DOHH2 (cell line): ENCODE measurements at regions not wholly inside any gene's neighbourhood (a gene's known extent, or its start where the extent isn't known, plus 50 kb on each side); places are given as distances from the start of the nearest gene placed in this dataset.

Experiments used
- H3F3A ChIP-seq: fragments of 200-600 bp; sonication (generic), shearing (Covaris generic); 2 replicates; pipeline ENCODE4 v1.6.0; 2016; ENCODE audit warnings: antibody characterized with exemption, mild to moderate bottlenecking; ENCODE audit not compliant: control insufficient read depth, insufficient read depth
- H3K27ac ChIP-seq: fragments of 200-600 bp; sonication (generic); 2 replicates; pipeline ENCODE4 v1.5.1; 2014; ENCODE audit warnings: low read depth, mild to moderate bottlenecking, low read length, moderate library complexity
- H3K27me3 ChIP-seq: fragments of 200-600 bp; sonication (generic); 2 replicates; pipeline ENCODE4 v1.6.1; 2014; ENCODE audit warnings: mild to moderate bottlenecking, low read length, mixed read lengths; ENCODE audit not compliant: control insufficient read depth
- H3K36me3 ChIP-seq: fragments of 200-600 bp; sonication (generic); 2 replicates; pipeline ENCODE4 v1.6.1; 2014; ENCODE audit warnings: mild to moderate bottlenecking, low read length, moderate library complexity, mixed read lengths; ENCODE audit not compliant: control insufficient read depth
- H3K4me1 ChIP-seq: fragments of 200-600 bp; sonication (generic); 2 replicates; pipeline ENCODE4 v1.6.1; 2014; ENCODE audit warnings: mild to moderate bottlenecking, low read length, mixed read lengths; ENCODE audit not compliant: control insufficient read depth
- H3K4me2 ChIP-seq: fragments of 200-600 bp; sonication (generic); 2 replicates; pipeline ENCODE4 v1.6.0; 2014; ENCODE audit warnings: mild to moderate bottlenecking, low read length, moderate library complexity
- H3K4me3 ChIP-seq: fragments of 200-600 bp; sonication (generic); 2 replicates; pipeline ENCODE4 v1.5.1; 2014; ENCODE audit warnings: mild to moderate bottlenecking, low read length, mixed read lengths
- H3K79me2 ChIP-seq: fragments of 200-600 bp; sonication (generic); 2 replicates; pipeline ENCODE4 v1.6.1; 2014; ENCODE audit warnings: mild to moderate bottlenecking, low read length, mixed read lengths; ENCODE audit not compliant: control insufficient read depth
- H3K9me2 ChIP-seq: fragments of 200-600 bp; sonication (generic); replicated peaks from 2 replicates; pipeline ENCODE4 v1.6.1; 2014; ENCODE audit warnings: mild to moderate bottlenecking, low read length, mixed read lengths; ENCODE audit not compliant: control insufficient read depth
- H3K9me3 ChIP-seq: fragments of 200-600 bp; sonication (generic); 2 replicates; pipeline ENCODE4 v1.6.1; 2014; ENCODE audit warnings: antibody characterized with exemption, low read length, mixed read lengths; ENCODE audit not compliant: control insufficient read depth, insufficient read depth
- H4K20me1 ChIP-seq: fragments of 200-600 bp; sonication (generic); 2 replicates; pipeline ENCODE4 v1.6.0; 2014; ENCODE audit warnings: low read depth, mild to moderate bottlenecking, antibody characterized with exemption, low read length, moderate library complexity; ENCODE audit not compliant: control insufficient read depth, insufficient read depth
- CTCF ChIP-seq: fragments of 200-600 bp; sonication (generic); IDR thresholded peaks from one replicate; pipeline ENCODE4 v1.5.1; 2014; ENCODE audit warnings: antibody characterized with exemption, mild to moderate bottlenecking, low read depth, low read length; ENCODE audit not compliant: poor library complexity, severe bottlenecking
- EZH2phosphoT487 ChIP-seq: fragments of 200-600 bp; sonication (generic); IDR thresholded peaks from 2 replicates; pipeline ENCODE4 v1.6.1; 2017; ENCODE audit warnings: borderline replicate concordance, mild to moderate bottlenecking, antibody characterized with exemption, low read length, moderate library complexity, mixed read lengths

GRCh38 chr11:121706884-121707420 lies 254.2 kb upstream of the SORL1-AS1 start:
- Histone ChIP-seq H3K79me2 (no peaks in the 10 kb centered on the region), H3K27ac (no peak overlapping the region), H4K20me1 (no peaks in the 10 kb centered on the region), H3K4me1 (no peaks in the 10 kb centered on the region), H3K9me2 (no peaks in the 10 kb centered on the region), H3F3A (no peaks in the 10 kb centered on the region), H3K36me3 (no peaks in the 10 kb centered on the region), H3K9me3 (no peaks in the 10 kb centered on the region), H3K4me2 (no peak overlapping the region), H3K27me3 (0 out of 2 replicates have a peak, but pooled peaks cover 2% of the 10 kb centered on the region), H3K4me3 (no peak overlapping the region)
- no peak for TF ChIP-seq CTCF
- TF ChIP-seq EZH2phosphoT487: no peak

GRCh38 chr11:121703201-121703600 lies 250.4 kb upstream of the SORL1-AS1 start:
- Histone ChIP-seq H3K4me3 (no peak overlapping the region), H3K9me2 (no peaks in the 10 kb centered on the region), H4K20me1 (no peaks in the 10 kb centered on the region), H3K36me3 (no peaks in the 10 kb centered on the region), H3K4me1 (no peaks in the 10 kb centered on the region), H3K9me3 (no peaks in the 10 kb centered on the region), H3K27me3 (0 out of 2 replicates have a peak, but pooled peaks cover 11% of the 10 kb centered on the region), H3K4me2 (no peak overlapping the region), H3K79me2 (no peaks in the 10 kb centered on the region), H3F3A (no peaks in the 10 kb centered on the region), H3K27ac (no peak overlapping the region)
- TF ChIP-seq EZH2phosphoT487 (no peak), CTCF (no peak)

GRCh38 chr11:121700968-121701367 lies 248.2 kb upstream of the SORL1-AS1 start:
- TF ChIP-seq CTCF (no peak), EZH2phosphoT487 (no peak)
- H4K20me1 ChIP-seq: no peaks in the 10 kb centered on the region
- no peak overlapping the region for H3K27ac ChIP-seq
- no peaks in the 10 kb centered on the region for H3K9me2 ChIP-seq
- no peaks in the 10 kb centered on the region for H3K4me1 ChIP-seq
- no peaks in the 10 kb centered on the region for H3F3A ChIP-seq
- no peak overlapping the region for H3K4me2 ChIP-seq
- H3K27me3 ChIP-seq: 0 out of 2 replicates have a peak, but pooled peaks cover 11% of the 10 kb centered on the region
- H3K36me3 ChIP-seq: no peaks in the 10 kb centered on the region
- no peak overlapping the region for H3K4me3 ChIP-seq
- no peaks in the 10 kb centered on the region for H3K9me3 ChIP-seq
- H3K79me2 ChIP-seq: no peaks in the 10 kb centered on the region
